HFF-Myc (cell line): ENCODE measurements at regions not wholly inside any gene's neighbourhood (a gene's known extent, or its start where the extent isn't known, plus 50 kb on each side); places are given as distances from the start of the nearest gene placed in this dataset.

Experiments used
- DNase-seq: peaks from one replicate; pipeline ENCODE4 v3.0.0-alpha.2; 2011; ENCODE audit warnings: low read depth; ENCODE audit errors: extremely low read depth
- H3K4me3 ChIP-seq: replicated peaks from 2 replicates; pipeline ENCODE4 v1.5.1; 2011; ENCODE audit warnings: low read depth, mild to moderate bottlenecking, control low read depth, low read length
- CTCF ChIP-seq: IDR thresholded peaks from 2 replicates; pipeline ENCODE4 v1.5.1; 2012; ENCODE audit warnings: mild to moderate bottlenecking, low read depth, low read length, control low read depth; ENCODE audit errors: missing control alignments

GRCh38 chr7:123314886-123315285 lies 115.1 kb upstream of the SLC13A1 start:
- no peak for DNase-seq
- no peak overlapping the region for H3K4me3 ChIP-seq
- TF ChIP-seq CTCF: no peak

DNA sequence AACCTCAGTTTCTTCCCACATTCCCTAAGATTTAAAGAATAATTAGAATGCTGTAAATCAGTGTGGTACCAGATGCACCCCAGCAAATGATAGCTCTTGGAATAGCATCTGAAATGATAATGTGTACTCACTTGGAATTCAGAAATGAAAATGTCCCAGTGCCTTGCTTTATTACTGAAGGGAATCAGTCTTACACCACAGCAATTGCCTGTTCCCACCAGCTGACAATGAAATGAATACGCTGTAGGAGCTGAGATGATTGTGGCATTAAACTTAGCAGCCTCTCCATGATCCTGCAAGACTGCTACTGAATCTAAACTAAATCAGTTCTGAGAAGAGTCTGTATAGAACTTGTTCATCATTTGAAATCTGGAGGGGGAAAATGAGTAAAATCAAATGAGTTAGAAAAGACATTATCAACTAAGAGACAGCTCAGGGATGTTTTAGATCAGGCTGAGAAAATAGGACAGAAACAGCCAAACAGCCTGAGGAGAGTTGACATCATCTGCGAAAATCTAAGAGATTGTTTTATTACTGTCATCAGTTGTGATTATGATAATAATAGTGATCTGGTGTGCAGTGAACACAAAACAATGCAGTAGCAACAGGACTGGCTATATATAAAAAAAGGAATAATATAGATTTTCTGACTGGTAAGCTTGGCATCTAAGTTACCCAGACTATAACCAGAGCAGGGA lies 108.6 kb upstream of the SLC13A1 start:
- no peak for DNase-seq

GRCh38 chr7:123305840-123306375 lies 106.1 kb upstream of the SLC13A1 start:
- H3K4me3 ChIP-seq: no peak overlapping the region
- no peak for TF ChIP-seq CTCF
- no peak for DNase-seq

More for the DNA sequence above, 108.6 kb upstream of the SLC13A1 start:
- no peak overlapping the region for H3K4me3 ChIP-seq
- TF ChIP-seq CTCF: no peak

DNA sequence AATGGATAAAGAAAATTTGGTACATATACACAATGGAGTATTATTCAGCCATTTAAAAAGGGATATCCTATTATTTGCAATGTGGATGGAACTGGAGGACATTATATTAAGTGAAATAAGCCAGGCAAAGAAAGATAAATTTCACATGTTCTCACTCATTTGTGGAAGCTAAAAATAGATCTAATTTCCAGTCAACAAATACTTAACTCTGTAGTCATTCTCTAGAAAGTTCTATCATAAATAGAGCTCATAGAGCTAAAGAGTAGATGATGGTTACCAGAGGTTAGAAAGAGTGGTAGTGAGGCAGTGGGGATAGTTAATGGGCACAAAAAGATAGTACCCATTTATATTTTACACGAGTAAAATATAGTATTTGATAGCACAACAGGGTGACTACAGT lies 104.2 kb upstream of the SLC13A1 start:
- no peak overlapping the region for H3K4me3 ChIP-seq
- TF ChIP-seq CTCF: no peak
- DNase-seq: no peak

DNA sequence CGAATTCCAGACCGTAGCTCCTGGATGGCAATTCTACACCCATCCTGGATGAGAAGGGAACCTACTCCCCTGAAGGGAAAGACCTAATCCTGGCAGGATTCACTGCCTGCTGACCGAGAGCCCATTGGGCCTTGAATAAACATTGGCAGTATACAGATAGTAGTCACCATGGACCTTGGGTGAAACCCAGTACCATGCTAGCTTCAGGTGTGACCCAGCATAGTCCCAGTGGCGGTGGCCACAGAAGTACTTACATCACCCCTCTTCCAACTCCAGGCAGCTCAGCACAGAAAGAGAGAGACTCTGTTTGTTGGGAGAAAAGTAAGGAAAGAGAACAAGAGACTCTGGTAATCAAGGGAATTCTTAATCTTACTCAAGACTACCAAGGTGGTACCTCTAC lies 97.2 kb upstream of the SLC13A1 start:
- no peak for TF ChIP-seq CTCF
- no peak overlapping the region for H3K4me3 ChIP-seq
- DNase-seq: no peak

- DNase-seq: no peak
- H3K4me3 ChIP-seq: no peak overlapping the region
- TF ChIP-seq CTCF: no peak
Observed at GRCh38 chr7:123293710-123294109, 93.9 kb upstream of the SLC13A1 start.

DNA sequence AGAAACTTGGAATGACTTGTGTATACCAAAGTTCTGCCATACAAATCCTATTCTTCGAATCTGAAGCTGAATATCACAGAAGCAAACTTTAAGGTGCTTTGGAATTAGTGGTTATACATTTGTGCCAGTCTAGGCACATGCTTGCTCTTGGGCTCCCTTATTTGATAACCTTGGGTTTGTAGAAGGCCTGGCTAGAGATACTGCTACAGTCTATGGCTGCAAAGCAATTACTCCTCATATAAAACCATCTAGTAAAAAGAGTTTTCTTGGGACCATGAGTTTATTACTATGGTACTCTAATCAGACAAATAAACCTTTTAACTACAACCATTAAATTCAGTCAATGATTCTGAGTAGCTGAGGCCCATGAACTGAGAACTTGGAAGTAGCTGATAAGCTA lies 92.5 kb upstream of the SLC13A1 start:
- TF ChIP-seq CTCF: no peak
- H3K4me3 ChIP-seq: no peak overlapping the region
- no peak for DNase-seq
